ENCODE measurements at regions not wholly inside any gene's neighbourhood (a gene's known extent, or its start where the extent isn't known, plus 50 kb on each side); places are given as distances from the start of the nearest gene placed in this dataset.

DNA sequence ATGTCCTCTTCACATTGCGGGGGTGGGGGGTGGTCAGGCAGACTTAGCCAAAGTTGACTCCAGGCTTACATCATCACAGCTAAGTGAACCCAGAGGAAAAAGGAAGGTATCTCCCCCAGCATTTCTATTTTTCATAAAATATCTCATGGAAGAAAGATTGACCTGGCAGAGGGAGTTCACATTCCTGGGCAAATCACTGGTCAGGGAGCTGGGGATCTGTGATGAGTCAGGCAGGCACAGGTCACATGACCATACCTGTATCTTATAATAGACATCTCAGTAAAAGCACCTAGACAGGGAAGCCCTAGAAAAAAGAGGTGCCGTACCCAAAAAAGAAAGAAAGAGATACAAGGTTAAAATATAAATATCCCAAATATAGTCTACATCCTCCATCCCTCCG, 57.3 kb upstream of the WWC1 start:
- no peak for DNase-seq

DNA sequence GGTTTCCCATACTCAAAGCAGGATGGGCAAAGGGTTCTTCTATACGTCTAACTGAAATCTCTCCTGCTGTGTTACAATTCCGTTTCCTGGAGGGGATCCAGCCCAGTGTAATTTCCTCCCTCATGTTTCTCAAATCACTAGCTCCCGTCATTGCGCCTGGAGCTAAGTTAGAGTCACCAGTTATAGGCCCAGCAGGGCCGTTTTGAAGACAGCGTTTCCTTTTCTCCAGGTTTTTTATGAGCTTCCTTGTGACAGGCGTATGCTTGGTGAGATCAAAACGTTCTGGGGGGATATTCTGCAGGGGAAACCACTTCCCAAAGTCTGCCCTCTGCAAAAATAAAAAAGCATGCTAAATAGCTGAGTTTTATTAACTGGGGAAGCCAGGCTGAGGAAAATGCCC, 53.0 kb upstream of the WWC1 start:
- DNase-seq, result no peak

DNA sequence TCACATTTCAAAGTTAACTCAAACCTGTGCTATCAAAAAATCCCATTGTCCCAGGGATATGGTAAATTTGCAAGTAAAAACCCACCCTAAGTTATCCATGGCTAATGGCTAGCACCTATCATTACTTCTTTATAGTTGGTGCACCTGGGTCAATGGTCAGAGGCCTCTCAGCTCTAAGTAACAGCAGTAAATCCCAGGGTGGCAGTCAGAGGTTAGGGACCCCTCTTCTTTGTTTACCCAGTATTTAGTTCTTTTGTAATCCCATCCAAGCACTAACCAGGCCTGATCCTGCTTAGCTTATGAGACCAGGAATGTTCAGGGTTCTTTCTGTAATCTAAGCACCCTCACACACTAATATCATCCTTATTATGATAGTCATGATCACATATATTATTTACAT, 52.1 kb upstream of the WWC1 start:
- DNase-seq, result no peak
